NCI-H2171 treated with DMSO at 0.1 percent for 48 hours (cell line): ENCODE measurements at regions not wholly inside any gene's neighbourhood (a gene's known extent, or its start where the extent isn't known, plus 50 kb on each side); places are given as distances from the start of the nearest gene placed in this dataset.
A peak's percentile ranks its signal among the peaks of the same experiment; 100 is the strongest.

Source experiments
- DNase-seq: peaks from one replicate; lab custom pipeline; 2025; lab: John Stamatoyannopoulos, UW

GRCh38 chr21:35491920-35492678 is 443.0 kb upstream of the RUNX1 start:
- no peak for DNase-seq

GRCh38 chr21:35491114-35491513 is 442.0 kb upstream of the RUNX1 start:
- no peak for DNase-seq

- no peak for DNase-seq
Observed at GRCh38 chr21:35489389-35489980, 440.4 kb upstream of the RUNX1 start.

GRCh38 chr21:35488946-35489345 is 439.8 kb upstream of the RUNX1 start:
- DNase-seq, result no peak

GRCh38 chr21:35485364-35485763 is 436.3 kb upstream of the RUNX1 start:
- DNase-seq, result no peak

GRCh38 chr21:35484851-35485250 is 435.7 kb upstream of the RUNX1 start:
- no peak for DNase-seq

GRCh38 chr21:35484032-35484431 is 434.9 kb upstream of the RUNX1 start:
- no peak for DNase-seq

GRCh38 chr21:35482933-35483662 is 434.0 kb upstream of the RUNX1 start:
- no peak for DNase-seq

- DNase-seq, result no peak
Observed at GRCh38 chr21:35482096-35482495, 433.0 kb upstream of the RUNX1 start.

- no peak for DNase-seq
Observed at GRCh38 chr21:35481005-35481404, 431.9 kb upstream of the RUNX1 start.

GRCh38 chr21:35479529-35479928 is 430.4 kb upstream of the RUNX1 start:
- no peak for DNase-seq

GRCh38 chr21:35479065-35479448 is 430.0 kb upstream of the RUNX1 start:
- DNase-seq, result no peak

- no peak for DNase-seq
Observed at GRCh38 chr21:35478161-35479064, 429.3 kb upstream of the RUNX1 start.

GRCh38 chr21:35477622-35478021 is 428.5 kb upstream of the RUNX1 start:
- no peak for DNase-seq

- DNase-seq, result no peak
Observed at GRCh38 chr21:35476621-35477395, 427.7 kb upstream of the RUNX1 start.

- DNase-seq, result peak; percentile 9
Observed at GRCh38 chr21:35475762-35476161, 426.7 kb upstream of the RUNX1 start.

GRCh38 chr21:35475009-35475408 is 425.9 kb upstream of the RUNX1 start:
- no peak for DNase-seq

GRCh38 chr21:35473496-35473895 is 424.4 kb upstream of the RUNX1 start:
- DNase-seq, result no peak

GRCh38 chr21:35470522-35470921 is 421.4 kb upstream of the RUNX1 start:
- DNase-seq, result no peak

- DNase-seq, result no peak
Observed at GRCh38 chr21:35469498-35469897, 420.4 kb upstream of the RUNX1 start.

- no peak for DNase-seq
Observed at GRCh38 chr21:35468991-35469390, 419.9 kb upstream of the RUNX1 start.
